ENCODE measurements at regions not wholly inside any gene's neighbourhood (a gene's known extent, or its start where the extent isn't known, plus 50 kb on each side); places are given as distances from the start of the nearest gene placed in this dataset.

DNA sequence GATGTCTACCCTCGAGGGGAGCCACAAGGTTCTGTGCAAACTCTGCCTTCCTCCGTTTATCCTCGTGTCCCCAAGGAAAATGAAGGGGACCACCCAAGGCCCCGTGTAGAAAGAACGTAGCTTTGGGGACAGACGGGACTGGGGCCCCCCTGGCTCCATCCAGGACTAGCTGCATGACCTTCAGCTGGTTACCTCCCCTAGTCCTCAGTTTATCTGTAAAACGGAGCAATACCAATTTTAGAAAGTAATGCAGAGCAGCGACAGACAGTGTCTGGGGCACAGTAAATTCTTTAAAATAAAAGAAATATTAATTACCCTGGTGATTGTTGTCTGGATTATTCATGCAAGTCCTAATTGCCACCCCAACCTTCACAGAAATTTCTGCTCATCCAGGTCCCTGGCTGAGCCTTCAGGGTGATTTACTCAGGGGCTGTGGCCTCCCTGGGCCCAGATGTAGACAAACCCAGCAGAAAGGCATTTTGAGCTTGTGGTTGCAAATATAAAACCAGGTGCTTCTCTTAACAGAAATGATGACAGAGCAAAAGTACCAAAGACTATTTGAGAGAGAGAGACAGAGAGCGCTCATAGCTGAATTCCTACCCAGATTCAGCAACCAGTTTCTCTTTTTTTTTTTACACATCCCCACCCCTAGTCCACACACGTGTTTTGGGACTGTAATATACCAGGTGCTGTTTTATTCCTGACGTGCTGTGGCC, 155.1 kb upstream of the SMIM23 start:
- no peak overlapping the region for H3K9ac ChIP-seq (ENCODE audit: low read depth in 1 of 3, low read length in 3 of 3)
- H3K36me3 ChIP-seq (ENCODE audit: control insufficient read depth in 3 of 3, insufficient read depth in 3 of 3, low read length in 3 of 3): no peaks in the 10 kb centered on the region
- H3K4me1 ChIP-seq (ENCODE audit: control insufficient read depth in 3 of 3, insufficient read depth in 3 of 3, low read length in 3 of 3): peaks cover 3 to 7% (median 6%) of the 10 kb centered on the region in 3 donors
- peaks cover 22 to 29% (median 22%) of the 10 kb centered on the region in 3 donors for H3K27me3 ChIP-seq (ENCODE audit: control insufficient read depth in 3 of 3, insufficient read depth in 3 of 3, low read length in 3 of 3)
- H3K9me3 ChIP-seq (ENCODE audit: control insufficient read depth in 3 of 3, low read length in 3 of 3): no peaks in the 10 kb centered on the region
- peak overlapping the region in 1 of 3 donors; percentile 49 for H3K4me3 ChIP-seq (ENCODE audit: low read length in 3 of 3)
- no peak overlapping the region for H3K27ac ChIP-seq (ENCODE audit: low read depth, low read length)

DNA sequence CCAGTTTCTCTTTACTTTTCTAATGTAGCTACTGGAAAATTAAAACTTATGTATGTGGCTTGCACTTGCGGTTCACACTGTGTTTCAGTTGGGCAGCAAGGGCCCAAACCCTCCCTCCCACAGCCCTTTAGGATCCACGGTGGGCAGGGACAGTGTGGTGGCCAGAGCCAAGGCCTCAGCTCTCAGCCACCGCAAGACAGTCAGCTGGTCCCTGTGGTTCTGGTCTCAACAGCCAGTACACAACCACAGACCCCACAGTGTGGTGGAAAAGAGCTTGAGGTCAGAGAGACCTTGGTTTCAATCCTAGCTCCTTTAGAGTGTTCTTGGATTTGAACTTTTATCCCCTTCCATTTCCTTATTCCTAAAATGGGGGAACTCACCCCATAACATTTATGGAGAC, 153.0 kb upstream of the SMIM23 start:
- Histone ChIP-seq H3K27me3 (ENCODE audit: control insufficient read depth in 3 of 3, insufficient read depth in 3 of 3, low read length in 3 of 3) (peaks cover 22 to 25% (median 22%) of the 10 kb centered on the region in 3 donors), H3K27ac (ENCODE audit: low read depth, low read length) (no peak overlapping the region), H3K4me1 (ENCODE audit: control insufficient read depth in 3 of 3, insufficient read depth in 3 of 3, low read length in 3 of 3) (peaks cover 3 to 7% (median 6%) of the 10 kb centered on the region in 3 donors), H3K9me3 (ENCODE audit: control insufficient read depth in 3 of 3, low read length in 3 of 3) (no peaks in the 10 kb centered on the region), H3K4me3 (ENCODE audit: low read length in 3 of 3) (no peak overlapping the region), H3K36me3 (ENCODE audit: control insufficient read depth in 3 of 3, insufficient read depth in 3 of 3, low read length in 3 of 3) (no peaks in the 10 kb centered on the region), H3K9ac (ENCODE audit: low read depth in 1 of 3, low read length in 3 of 3) (no peak overlapping the region)

DNA sequence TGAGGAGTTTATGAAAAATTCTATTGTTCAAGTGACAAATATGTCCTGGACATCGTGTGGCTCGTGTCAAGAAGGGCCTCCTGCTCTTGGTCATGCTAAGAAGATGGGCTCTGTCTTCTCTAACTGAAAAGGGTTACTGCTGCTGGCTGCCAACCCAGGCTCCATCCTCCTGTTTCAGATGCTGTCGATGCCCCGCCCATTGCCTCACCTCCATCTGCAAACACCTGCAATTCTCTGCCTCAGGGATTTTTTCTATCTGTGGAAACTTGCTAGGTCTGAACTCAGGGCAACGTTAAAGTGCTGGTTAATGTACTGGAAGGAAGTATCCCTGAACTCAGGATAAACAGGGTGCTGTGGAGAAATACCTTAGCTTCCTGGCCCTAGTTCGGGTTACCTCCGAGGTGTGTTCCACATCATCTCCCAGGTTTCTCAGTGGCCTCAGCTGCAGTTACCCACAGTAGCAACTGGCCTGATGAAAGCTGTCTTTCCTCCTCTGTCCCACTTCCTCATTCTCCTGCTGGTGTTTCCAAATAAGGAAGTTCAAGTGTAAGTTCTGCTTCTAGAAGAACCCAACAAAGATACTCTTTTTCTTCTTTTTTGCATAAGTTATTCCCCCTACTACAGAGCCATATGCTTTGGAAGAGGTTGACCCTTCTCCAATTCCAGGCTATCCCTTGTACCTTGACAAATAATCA, 151.7 kb upstream of the SMIM23 start:
- Histone ChIP-seq H3K27ac (ENCODE audit: low read depth, low read length) (no peak overlapping the region), H3K9me3 (ENCODE audit: control insufficient read depth in 3 of 3, low read length in 3 of 3) (no peaks in the 10 kb centered on the region), H3K4me1 (ENCODE audit: control insufficient read depth in 3 of 3, insufficient read depth in 3 of 3, low read length in 3 of 3) (peaks cover 3 to 7% (median 6%) of the 10 kb centered on the region in 3 donors), H3K4me3 (ENCODE audit: low read length in 3 of 3) (no peak overlapping the region), H3K9ac (ENCODE audit: low read depth in 1 of 3, low read length in 3 of 3) (no peak overlapping the region), H3K27me3 (ENCODE audit: control insufficient read depth in 3 of 3, insufficient read depth in 3 of 3, low read length in 3 of 3) (peaks cover 11 to 18% (median 13%) of the 10 kb centered on the region in 3 donors), H3K36me3 (ENCODE audit: control insufficient read depth in 3 of 3, insufficient read depth in 3 of 3, low read length in 3 of 3) (no peaks in the 10 kb centered on the region)

DNA sequence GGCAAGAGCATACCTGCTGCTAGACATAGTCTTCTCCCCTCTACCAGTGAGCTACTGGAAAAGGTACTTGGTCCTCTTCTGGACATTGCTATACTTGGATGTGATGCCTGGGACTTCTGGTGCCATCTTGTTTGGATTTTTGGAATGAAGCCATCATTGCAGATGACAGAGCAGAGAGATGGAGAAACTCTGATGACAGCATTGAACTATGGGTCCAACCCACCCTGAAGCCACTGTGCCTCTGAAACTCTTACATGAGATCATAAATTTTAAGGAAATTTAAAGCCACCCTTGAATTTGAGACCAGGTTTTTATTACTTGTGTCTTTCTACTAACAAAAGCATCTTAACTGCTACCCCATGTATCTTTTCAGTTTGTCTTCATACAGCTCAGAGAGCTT, 151.1 kb upstream of the SMIM23 start:
- H3K9me3 ChIP-seq (ENCODE audit: control insufficient read depth in 3 of 3, low read length in 3 of 3): no peaks in the 10 kb centered on the region
- H3K27me3 ChIP-seq (ENCODE audit: control insufficient read depth in 3 of 3, insufficient read depth in 3 of 3, low read length in 3 of 3): peaks cover 5 to 14% (median 7%) of the 10 kb centered on the region in 3 donors
- no peak overlapping the region for H3K27ac ChIP-seq (ENCODE audit: low read depth, low read length)

DNA sequence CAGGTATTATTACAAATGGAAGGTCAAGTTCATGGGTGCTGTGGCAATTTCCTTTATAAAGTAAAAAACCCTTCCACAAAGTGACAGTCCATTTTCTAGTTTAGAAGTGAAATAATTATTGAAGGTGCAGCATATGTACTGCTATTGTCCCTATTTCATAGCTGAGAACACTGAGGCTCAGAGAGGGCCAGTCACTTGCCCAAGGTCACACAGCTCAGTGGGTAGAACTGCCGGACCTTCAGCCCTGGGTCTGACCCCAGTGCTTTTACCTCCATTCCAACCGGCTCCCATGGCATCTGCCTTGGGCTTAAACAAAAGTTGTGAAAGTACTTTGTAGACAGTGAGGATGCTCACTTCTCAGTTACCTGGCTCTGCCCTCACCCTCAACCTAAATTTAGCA, 150.6 kb upstream of the SMIM23 start:
- Histone ChIP-seq H3K4me1 (ENCODE audit: control insufficient read depth in 3 of 3, insufficient read depth in 3 of 3, low read length in 3 of 3) (peaks cover 2 to 9% (median 3%) of the 10 kb centered on the region in 3 donors), H3K27me3 (ENCODE audit: control insufficient read depth in 3 of 3, insufficient read depth in 3 of 3, low read length in 3 of 3) (peaks cover 5 to 13% (median 6%) of the 10 kb centered on the region in 3 donors), H3K27ac (ENCODE audit: low read depth, low read length) (no peak overlapping the region), H3K36me3 (ENCODE audit: control insufficient read depth in 3 of 3, insufficient read depth in 3 of 3, low read length in 3 of 3) (no peaks in the 10 kb centered on the region), H3K4me3 (ENCODE audit: low read length in 3 of 3) (no peak overlapping the region), H3K9me3 (ENCODE audit: control insufficient read depth in 3 of 3, low read length in 3 of 3) (no peaks in the 10 kb centered on the region), H3K9ac (ENCODE audit: low read depth in 1 of 3, low read length in 3 of 3) (no peak overlapping the region)

More for the DNA sequence above, 151.1 kb upstream of the SMIM23 start:
- H3K36me3 ChIP-seq (ENCODE audit: control insufficient read depth in 3 of 3, insufficient read depth in 3 of 3, low read length in 3 of 3): no peaks in the 10 kb centered on the region
- peaks cover 4 to 7% (median 6%) of the 10 kb centered on the region in 3 donors for H3K4me1 ChIP-seq (ENCODE audit: control insufficient read depth in 3 of 3, insufficient read depth in 3 of 3, low read length in 3 of 3)
- H3K4me3 ChIP-seq (ENCODE audit: low read length in 3 of 3): no peak overlapping the region
- H3K9ac ChIP-seq (ENCODE audit: low read depth in 1 of 3, low read length in 3 of 3): no peak overlapping the region

DNA sequence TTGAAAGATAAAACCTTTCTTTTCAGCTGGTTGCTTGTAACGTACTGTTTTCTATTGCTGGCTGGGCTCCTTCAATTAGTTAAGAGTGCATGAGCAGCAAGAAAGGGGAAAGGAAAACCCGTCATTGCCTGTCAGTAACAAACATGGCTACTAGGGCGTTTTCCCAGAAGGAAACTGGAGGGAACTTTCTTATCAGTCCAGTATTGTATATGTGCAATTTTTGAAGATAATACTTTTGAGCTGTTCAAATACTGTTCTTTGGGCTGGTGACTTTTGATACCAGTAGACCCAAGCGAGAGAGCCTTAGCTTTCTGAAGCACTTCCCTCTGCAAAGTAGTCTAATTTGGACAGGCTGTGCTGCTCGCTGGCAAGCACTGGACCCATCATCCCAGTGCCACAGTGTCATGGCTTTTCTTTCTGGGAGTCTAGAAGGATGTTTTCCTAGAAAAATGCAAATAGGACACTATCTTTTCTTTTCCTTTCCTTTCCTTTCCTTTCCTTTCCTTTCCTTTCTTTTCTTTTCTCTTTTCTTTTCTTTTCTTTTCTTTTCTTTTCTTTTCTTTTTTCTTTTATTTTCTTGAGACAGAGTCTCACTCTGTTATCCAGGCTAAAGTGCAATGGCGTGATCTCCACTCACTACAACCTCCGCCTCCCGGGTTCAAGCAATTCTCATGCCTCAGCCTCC, 149.9 kb upstream of the SMIM23 start:
- Histone ChIP-seq H3K36me3 (ENCODE audit: control insufficient read depth in 3 of 3, insufficient read depth in 3 of 3, low read length in 3 of 3) (no peaks in the 10 kb centered on the region), H3K27me3 (ENCODE audit: control insufficient read depth in 3 of 3, insufficient read depth in 3 of 3, low read length in 3 of 3) (peaks cover 0 to 6% (median 3%) of the 10 kb centered on the region in 3 donors), H3K4me3 (ENCODE audit: low read length in 3 of 3) (no peak overlapping the region), H3K9me3 (ENCODE audit: control insufficient read depth in 3 of 3, low read length in 3 of 3) (no peaks in the 10 kb centered on the region), H3K9ac (ENCODE audit: low read depth in 1 of 3, low read length in 3 of 3) (no peak overlapping the region), H3K27ac (ENCODE audit: low read depth, low read length) (no peak overlapping the region), H3K4me1 (ENCODE audit: control insufficient read depth in 3 of 3, insufficient read depth in 3 of 3, low read length in 3 of 3) (peaks cover 0 to 15% (median under 1%) of the 10 kb centered on the region in 3 donors)

DNA sequence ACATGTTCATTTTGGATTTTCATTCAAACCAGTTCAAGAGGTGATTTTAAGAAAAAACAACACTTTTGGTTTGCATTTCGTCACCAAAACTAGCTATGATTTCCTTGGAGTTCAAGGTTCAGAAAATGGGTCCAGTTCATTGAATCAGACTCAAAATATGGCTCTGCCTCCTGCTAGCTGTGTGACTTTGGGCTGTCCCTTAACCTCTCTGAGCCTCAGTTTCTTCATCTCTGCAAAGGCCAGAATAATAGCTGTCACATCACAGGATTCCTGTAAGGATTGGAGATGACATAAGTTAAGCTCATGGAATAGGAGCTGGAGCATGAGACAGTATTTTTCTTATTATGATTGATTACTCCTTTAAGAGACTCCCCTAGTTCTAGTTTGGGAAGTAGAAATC, 147.8 kb upstream of the SMIM23 start:
- Histone ChIP-seq H3K27me3 (ENCODE audit: control insufficient read depth in 3 of 3, insufficient read depth in 3 of 3, low read length in 3 of 3) (peaks cover 0 to 4% (median 3%) of the 10 kb centered on the region in 3 donors), H3K4me1 (ENCODE audit: control insufficient read depth in 3 of 3, insufficient read depth in 3 of 3, low read length in 3 of 3) (peaks cover 0 to 19% (median 3%) of the 10 kb centered on the region in 3 donors), H3K27ac (ENCODE audit: low read depth, low read length) (no peak overlapping the region), H3K9ac (ENCODE audit: low read depth in 1 of 3, low read length in 3 of 3) (no peak overlapping the region), H3K36me3 (ENCODE audit: control insufficient read depth in 3 of 3, insufficient read depth in 3 of 3, low read length in 3 of 3) (no peaks in the 10 kb centered on the region), H3K4me3 (ENCODE audit: low read length in 3 of 3) (no peak overlapping the region), H3K9me3 (ENCODE audit: control insufficient read depth in 3 of 3, low read length in 3 of 3) (no peaks in the 10 kb centered on the region)

DNA sequence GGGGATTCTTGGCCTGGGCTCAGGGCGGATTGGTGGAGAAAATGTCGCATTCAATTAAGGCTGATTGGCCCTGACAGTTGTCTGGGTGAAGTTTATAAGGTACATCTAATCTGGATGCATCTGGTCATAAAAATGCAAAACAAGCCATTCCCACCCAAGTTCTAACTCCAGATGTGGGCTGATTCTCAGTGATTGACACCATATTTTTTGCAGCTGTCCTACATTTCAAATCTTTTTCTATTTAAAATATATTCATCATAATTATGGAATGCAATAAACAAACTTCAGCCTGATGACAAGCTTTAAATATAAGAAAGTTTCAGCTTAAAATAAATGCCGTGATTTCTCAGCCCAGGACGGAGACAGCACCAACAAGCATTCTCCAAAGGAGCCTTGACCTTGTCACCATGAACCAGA, 146.4 kb upstream of the SMIM23 start:
- Histone ChIP-seq H3K27ac (ENCODE audit: low read depth, low read length) (no peak overlapping the region), H3K4me1 (ENCODE audit: control insufficient read depth in 3 of 3, insufficient read depth in 3 of 3, low read length in 3 of 3) (peaks cover 0 to 19% (median 3%) of the 10 kb centered on the region in 3 donors), H3K9me3 (ENCODE audit: control insufficient read depth in 3 of 3, low read length in 3 of 3) (no peaks in the 10 kb centered on the region), H3K4me3 (ENCODE audit: low read length in 3 of 3) (no peak overlapping the region), H3K27me3 (ENCODE audit: control insufficient read depth in 3 of 3, insufficient read depth in 3 of 3, low read length in 3 of 3) (peaks cover 0 to 3% (median 3%) of the 10 kb centered on the region in 3 donors), H3K36me3 (ENCODE audit: control insufficient read depth in 3 of 3, insufficient read depth in 3 of 3, low read length in 3 of 3) (no peaks in the 10 kb centered on the region), H3K9ac (ENCODE audit: low read depth in 1 of 3, low read length in 3 of 3) (no peak overlapping the region)

DNA sequence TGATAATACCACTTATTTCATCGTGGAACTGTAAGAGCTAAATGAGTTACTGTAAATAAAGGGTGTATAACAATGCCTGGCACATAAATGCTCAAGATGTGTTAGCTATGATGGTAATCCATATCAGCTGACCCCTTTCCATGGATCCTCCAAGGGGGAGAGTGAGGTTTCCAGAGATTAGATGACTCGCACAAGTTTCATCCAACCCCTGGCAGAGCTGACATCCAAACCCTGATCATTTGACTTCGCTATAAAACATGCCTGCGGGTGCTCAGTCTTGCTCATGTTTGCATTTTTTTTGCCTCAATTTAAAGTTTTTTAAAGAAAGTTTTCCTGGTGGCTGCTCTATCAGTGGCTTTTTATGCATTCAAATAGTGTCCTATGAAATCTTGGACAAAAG, 145.7 kb upstream of the SMIM23 start:
- Histone ChIP-seq H3K27me3 (ENCODE audit: control insufficient read depth in 3 of 3, insufficient read depth in 3 of 3, low read length in 3 of 3) (peaks cover 0 to 3% (median 3%) of the 10 kb centered on the region in 3 donors), H3K4me1 (ENCODE audit: control insufficient read depth in 3 of 3, insufficient read depth in 3 of 3, low read length in 3 of 3) (peaks cover 0 to 19% (median 3%) of the 10 kb centered on the region in 3 donors), H3K27ac (ENCODE audit: low read depth, low read length) (no peak overlapping the region), H3K9me3 (ENCODE audit: control insufficient read depth in 3 of 3, low read length in 3 of 3) (no peaks in the 10 kb centered on the region), H3K4me3 (ENCODE audit: low read length in 3 of 3) (no peak overlapping the region), H3K9ac (ENCODE audit: low read depth in 1 of 3, low read length in 3 of 3) (no peak overlapping the region), H3K36me3 (ENCODE audit: control insufficient read depth in 3 of 3, insufficient read depth in 3 of 3, low read length in 3 of 3) (no peaks in the 10 kb centered on the region)
